H9 (cell line): ENCODE measurements at regions not wholly inside any gene's neighbourhood (a gene's known extent, or its start where the extent isn't known, plus 50 kb on each side); places are given as distances from the start of the nearest gene placed in this dataset.

Experiments
- DNase-seq: peaks from one replicate; pipeline ENCODE4 v3.0.0-alpha.2; 2017
- H2AFZ ChIP-seq: one replicate; pipeline ENCODE4 v1.6.1; 2013; ENCODE audit warnings: mild to moderate bottlenecking, low read length, control low read depth, moderate library complexity
- H2AK5ac ChIP-seq: 2 replicates; pipeline ENCODE4 v1.6.1; 2013; ENCODE audit warnings: low read length, control low read depth, mixed read lengths; ENCODE audit not compliant: insufficient read length
- H2BK120ac ChIP-seq: one replicate; pipeline ENCODE4 v1.6.1; 2013; ENCODE audit warnings: low read depth, mild to moderate bottlenecking, low read length, control low read depth, inconsistent platforms; ENCODE audit not compliant: poor library complexity, severe bottlenecking
- H2BK12ac ChIP-seq: 2 replicates; pipeline ENCODE4 v1.6.1; 2013; ENCODE audit warnings: low read length, control low read depth, mixed read lengths, low read depth; ENCODE audit not compliant: insufficient read length
- H2BK15ac ChIP-seq: 2 replicates; pipeline ENCODE4 v1.6.1; 2013; ENCODE audit warnings: low read depth, low read length, control low read depth
- H2BK20ac ChIP-seq: one replicate; pipeline ENCODE4 v1.6.1; 2013; ENCODE audit warnings: low read depth, mild to moderate bottlenecking, low read length, control low read depth, inconsistent platforms; ENCODE audit not compliant: poor library complexity, severe bottlenecking
- H2BK5ac ChIP-seq: 2 replicates; pipeline ENCODE4 v1.6.1; 2013; ENCODE audit warnings: low read length, control low read depth, mixed read lengths; ENCODE audit not compliant: insufficient read length
- H3K14ac ChIP-seq: 2 replicates; pipeline ENCODE4 v1.6.1; 2013; ENCODE audit warnings: low read length, control low read depth; ENCODE audit not compliant: insufficient read depth
- H3K18ac ChIP-seq: 2 replicates; pipeline ENCODE4 v1.6.1; 2013; ENCODE audit warnings: low read depth, mild to moderate bottlenecking, mixed read lengths, low read length, control low read depth; ENCODE audit not compliant: insufficient read length
- H3K23ac ChIP-seq: 2 replicates; pipeline ENCODE4 v1.6.1; 2013; ENCODE audit warnings: low read length, control low read depth, mixed read lengths, low read depth; ENCODE audit not compliant: insufficient read length
- H3K23me2 ChIP-seq: 2 replicates; pipeline ENCODE4 v1.6.1; 2013; ENCODE audit warnings: low read depth, mild to moderate bottlenecking, mixed read lengths, low read length, control low read depth; ENCODE audit not compliant: insufficient read length, poor library complexity, severe bottlenecking
- H3K27ac ChIP-seq: 2 replicates; pipeline ENCODE4 v1.5.1; 2013; ENCODE audit warnings: low read length, control low read depth, mixed read lengths, low read depth; ENCODE audit not compliant: insufficient read length
- H3K27me3 ChIP-seq: 2 replicates; pipeline ENCODE4 v1.6.1; 2013; ENCODE audit warnings: low read length, control low read depth, inconsistent platforms; ENCODE audit not compliant: insufficient read depth
- H3K4ac ChIP-seq: 2 replicates; pipeline ENCODE4 v1.6.1; 2013; ENCODE audit warnings: low read depth, mild to moderate bottlenecking, control low read depth, inconsistent platforms, low read length, moderate library complexity
- H3K4me1 ChIP-seq: 2 replicates; pipeline ENCODE4 v1.6.1; 2013; ENCODE audit warnings: low read length, control low read depth, inconsistent platforms; ENCODE audit not compliant: insufficient read depth
- H3K4me2 ChIP-seq: 2 replicates; pipeline ENCODE4 v1.6.1; 2013; ENCODE audit warnings: low read length, control low read depth, mixed read lengths; ENCODE audit not compliant: insufficient read length, insufficient read depth
- H3K56ac ChIP-seq: 2 replicates; pipeline ENCODE4 v1.6.1; 2013; ENCODE audit warnings: low read depth, mild to moderate bottlenecking, mixed read lengths, low read length, control low read depth; ENCODE audit not compliant: insufficient read length
- H3K79me1 ChIP-seq: 2 replicates; pipeline ENCODE4 v1.6.1; 2013; ENCODE audit warnings: low read depth, mild to moderate bottlenecking, moderate library complexity, low read length, control low read depth, inconsistent platforms; ENCODE audit not compliant: insufficient read depth, poor library complexity, severe bottlenecking
- H3K79me2 ChIP-seq: 2 replicates; pipeline ENCODE4 v1.6.1; 2013; ENCODE audit warnings: low read length, control low read depth, inconsistent platforms; ENCODE audit not compliant: insufficient read depth
- H3K9ac ChIP-seq: 2 replicates; pipeline ENCODE4 v1.6.1; 2013; ENCODE audit warnings: low read length, control low read depth, mixed read lengths; ENCODE audit not compliant: insufficient read length; ENCODE audit errors: extremely low read depth
- H3K9me3 ChIP-seq: one replicate; pipeline ENCODE4 v1.6.1; 2013; ENCODE audit warnings: low read depth, low read length, inconsistent platforms; ENCODE audit not compliant: control insufficient read depth
- H3T11ph ChIP-seq: one replicate; pipeline ENCODE4 v1.6.1; 2013; ENCODE audit warnings: mild to moderate bottlenecking, low read length, control low read depth, inconsistent platforms
- H4K20me1 ChIP-seq: one replicate; pipeline ENCODE4 v1.6.1; 2013; ENCODE audit not compliant: control insufficient read depth, insufficient read length, insufficient read depth
- H4K5ac ChIP-seq: 2 replicates; pipeline ENCODE4 v1.6.1; 2013; ENCODE audit warnings: low read depth, mild to moderate bottlenecking, mixed read lengths, low read length, control low read depth; ENCODE audit not compliant: insufficient read length
- H4K8ac ChIP-seq: replicated peaks from 2 replicates; pipeline ENCODE4 v1.6.1; 2013; ENCODE audit warnings: low read length, control low read depth, mixed read lengths, low read depth; ENCODE audit not compliant: insufficient read length
- H4K91ac ChIP-seq: 2 replicates; pipeline ENCODE4 v1.6.1; 2013; ENCODE audit warnings: low read depth, mild to moderate bottlenecking, moderate library complexity, mixed read lengths, low read length, control low read depth; ENCODE audit not compliant: insufficient read length
- H3K27ac Mint-ChIP-seq, 3 experiments: 2 replicates in 2 of 3; 3 replicates in 1 of 3; pipeline ENCODE4 v1.8.0; 2020 to 2021; ENCODE audit warnings: mixed read lengths in 3 of 3, mild to moderate bottlenecking in 1 of 3, moderate library complexity in 1 of 3
- H3K27me3 Mint-ChIP-seq: 2 replicates; pipeline ENCODE4 v1.8.0; 2021; ENCODE audit warnings: low read depth, mild to moderate bottlenecking, moderate library complexity, mixed read lengths
- H3K36me3 Mint-ChIP-seq, 3 experiments: 2 replicates in 2 of 3; 3 replicates in 1 of 3; pipeline ENCODE4 v1.8.0; 2020 to 2021; ENCODE audit warnings: low read depth in 3 of 3, mixed read lengths in 3 of 3; ENCODE audit not compliant: insufficient read depth in 1 of 3
- H3K4me1 Mint-ChIP-seq, 2 experiments: 2 replicates each; pipeline ENCODE4 v1.8.0; 2020; ENCODE audit warnings: mixed read lengths in 2 of 2
- H3K4me3 Mint-ChIP-seq, 2 experiments: 2 replicates in 1 of 2; 3 replicates in 1 of 2; pipeline ENCODE4 v1.8.0; 2020 to 2021; ENCODE audit warnings: mild to moderate bottlenecking in 2 of 2, mixed read lengths in 2 of 2, moderate library complexity in 1 of 2
- H3K9me3 Mint-ChIP-seq, 2 experiments: 2 replicates in 1 of 2; 3 replicates in 1 of 2; pipeline ENCODE4 v1.8.0; 2020; ENCODE audit warnings: mild to moderate bottlenecking in 2 of 2, mixed read lengths in 2 of 2, moderate library complexity in 1 of 2
- WGBS: extraction: QIAGEN DNeasy Blood & Tissue Kit; methylation state at CpG from one replicate; pipeline ENCODE4 v1.1.7; 2013; ENCODE audit warnings: missing lambda C conversion rate, low lambda C conversion rate, mixed read lengths; ENCODE audit not compliant: insufficient read length; ENCODE audit errors: extremely low coverage; 5-methylcytosine and 5-hydroxymethylcytosine counted together
- TF ChIP-seq, protein P1 (sequence below): fragments of 200-600 bp; sonication (generic); conservative IDR thresholded peaks from 3 replicates; pipeline ENCODE4 v1.8.0; 2021; ENCODE audit warnings: antibody characterized with exemption, mild to moderate bottlenecking

DNA sequence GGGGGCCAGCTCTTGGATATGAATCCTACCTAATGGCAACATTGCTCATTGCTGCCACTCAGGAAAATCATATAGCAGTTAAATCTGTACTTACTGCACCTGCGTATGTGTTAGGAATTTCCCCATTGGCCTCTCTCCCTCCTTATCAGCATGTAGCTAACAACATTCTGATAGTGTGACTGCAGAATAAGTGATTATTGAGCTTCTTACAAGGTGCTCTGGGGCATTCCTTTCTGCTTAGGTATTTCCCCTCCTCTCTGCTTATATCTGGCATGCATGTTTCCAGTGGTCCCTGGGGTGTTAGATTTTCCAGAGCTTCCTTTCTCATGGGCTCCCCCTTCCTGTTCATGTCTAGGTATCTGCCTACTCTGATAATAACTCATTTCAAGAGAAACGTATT is 414.1 kb upstream of the SLITRK1 start:
- Histone ChIP-seq H3K23ac (no peak overlapping the region), H3K56ac (no peak overlapping the region), H2BK120ac (no peak overlapping the region), H4K20me1 (no peaks in the 10 kb centered on the region), H3K4ac (no peak overlapping the region), H3K4me2 (no peak overlapping the region), H3K14ac (no peak overlapping the region; the same call in 1 of the 2 replicates), H3K9me3 (no peaks in the 10 kb centered on the region), H3K18ac (no peak overlapping the region), H3K27ac (no peak overlapping the region), H3K23me2 (no peaks in the 10 kb centered on the region), H3K27me3 (no peaks in the 10 kb centered on the region), H3K4me1 (no peaks in the 10 kb centered on the region), H2BK12ac (no peak overlapping the region), H2AFZ (no peak overlapping the region), H4K91ac (no peak overlapping the region), H2BK15ac (no peak overlapping the region), H3K9ac (no peak overlapping the region), H2BK5ac (no peak overlapping the region), H4K5ac (no peak overlapping the region), H3K79me2 (no peaks in the 10 kb centered on the region), H3T11ph (no peak overlapping the region), H3K79me1 (no peaks in the 10 kb centered on the region), H2BK20ac (no peak overlapping the region), H4K8ac (no peak overlapping the region), H2AK5ac (no peak overlapping the region)
- no CpG with 5 or more reads among the region's 2 CpGs for WGBS
- Mint-ChIP-seq H3K27ac (no peak overlapping the region), H3K27me3 (no peaks in the 10 kb centered on the region), H3K4me1 (0 out of 4 replicates have a peak, but pooled peaks cover 0 to 3% of the 10 kb centered on the region in 2 experiments), H3K9me3 (no peaks in the 10 kb centered on the region), H3K4me3 (no peak overlapping the region), H3K36me3 (no peaks in the 10 kb centered on the region)
- no peak for DNase-seq
- TF ChIP-seq, protein P1, sequence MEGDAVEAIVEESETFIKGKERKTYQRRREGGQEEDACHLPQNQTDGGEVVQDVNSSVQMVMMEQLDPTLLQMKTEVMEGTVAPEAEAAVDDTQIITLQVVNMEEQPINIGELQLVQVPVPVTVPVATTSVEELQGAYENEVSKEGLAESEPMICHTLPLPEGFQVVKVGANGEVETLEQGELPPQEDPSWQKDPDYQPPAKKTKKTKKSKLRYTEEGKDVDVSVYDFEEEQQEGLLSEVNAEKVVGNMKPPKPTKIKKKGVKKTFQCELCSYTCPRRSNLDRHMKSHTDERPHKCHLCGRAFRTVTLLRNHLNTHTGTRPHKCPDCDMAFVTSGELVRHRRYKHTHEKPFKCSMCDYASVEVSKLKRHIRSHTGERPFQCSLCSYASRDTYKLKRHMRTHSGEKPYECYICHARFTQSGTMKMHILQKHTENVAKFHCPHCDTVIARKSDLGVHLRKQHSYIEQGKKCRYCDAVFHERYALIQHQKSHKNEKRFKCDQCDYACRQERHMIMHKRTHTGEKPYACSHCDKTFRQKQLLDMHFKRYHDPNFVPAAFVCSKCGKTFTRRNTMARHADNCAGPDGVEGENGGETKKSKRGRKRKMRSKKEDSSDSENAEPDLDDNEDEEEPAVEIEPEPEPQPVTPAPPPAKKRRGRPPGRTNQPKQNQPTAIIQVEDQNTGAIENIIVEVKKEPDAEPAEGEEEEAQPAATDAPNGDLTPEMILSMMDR = no peak
